Neural progenitor cell (in vitro differentiated cells): ENCODE measurements at regions not wholly inside any gene's neighbourhood (a gene's known extent, or its start where the extent isn't known, plus 50 kb on each side); places are given as distances from the start of the nearest gene placed in this dataset.
"Not testable (repeated sequence)": the region's sequence is repeated elsewhere in the genome, so short reads cannot be mapped to it uniquely, and the experiment has no call there.

Source experiments
- DNase-seq: peaks from one replicate; pipeline ENCODE4 v3.0.0-alpha.2; 2016; ENCODE audit warnings: low spot score
- H2AFZ ChIP-seq: fragments of 200-600 bp; sonication (generic); replicated peaks from 2 replicates; pipeline ENCODE4 v1.6.1; 2016; ENCODE audit warnings: antibody characterized with exemption
- H3F3A ChIP-seq: fragments of 200-600 bp; sonication (generic); 2 replicates; pipeline ENCODE4 v1.6.1; 2016; ENCODE audit warnings: antibody characterized with exemption, low read depth
- H3K27ac ChIP-seq: fragments of 200-600 bp; sonication (generic); 2 replicates; pipeline ENCODE4 v1.5.1; 2016; ENCODE audit warnings: mild to moderate bottlenecking
- H3K27me3 ChIP-seq: fragments of 200-600 bp; sonication (generic); 2 replicates; pipeline ENCODE4 v1.6.1; 2016; ENCODE audit warnings: mild to moderate bottlenecking, moderate library complexity
- H3K36me3 ChIP-seq: fragments of 200-600 bp; sonication (generic); 2 replicates; pipeline ENCODE4 v1.5.1; 2016
- H3K4me1 ChIP-seq: fragments of 200-600 bp; sonication (generic); 2 replicates; pipeline ENCODE4 v1.6.1; 2016; ENCODE audit warnings: mixed run types
- H3K4me2 ChIP-seq: fragments of 200-600 bp; sonication (generic); 2 replicates; pipeline ENCODE4 v1.6.1; 2016
- H3K4me3 ChIP-seq: fragments of 200-600 bp; sonication (generic); 2 replicates; pipeline ENCODE4 v1.5.1; 2016
- H3K79me2 ChIP-seq: fragments of 200-600 bp; sonication (generic); 2 replicates; pipeline ENCODE4 v1.6.1; 2016; ENCODE audit warnings: low read depth
- H3K9ac ChIP-seq: fragments of 200-600 bp; sonication (generic); 2 replicates; pipeline ENCODE4 v1.6.1; 2016
- H3K9me3 ChIP-seq: fragments of 200-600 bp; sonication (generic); 2 replicates; pipeline ENCODE4 v1.5.1; 2016; ENCODE audit warnings: low read depth
- H4K20me1 ChIP-seq: fragments of 200-600 bp; sonication (generic); 2 replicates; pipeline ENCODE4 v1.6.1; 2016; ENCODE audit warnings: low read depth
- H3K27ac Mint-ChIP-seq: 3 replicates; pipeline ENCODE4 v1.8.0; 2021; ENCODE audit warnings: mixed read lengths
- H3K27me3 Mint-ChIP-seq: 2 replicates; pipeline ENCODE4 v1.8.0; 2022; ENCODE audit warnings: low read depth, mild to moderate bottlenecking, inconsistent platforms, moderate library complexity, mixed read lengths; ENCODE audit not compliant: insufficient read depth
- H3K36me3 Mint-ChIP-seq: 3 replicates; pipeline ENCODE4 v1.8.0; 2021; ENCODE audit warnings: mixed read lengths
- H3K4me1 Mint-ChIP-seq: 3 replicates; pipeline ENCODE4 v1.8.0; 2021; ENCODE audit warnings: mixed read lengths
- H3K4me3 Mint-ChIP-seq: 3 replicates; pipeline ENCODE4 v1.8.0; 2021; ENCODE audit warnings: mild to moderate bottlenecking, moderate library complexity, mixed read lengths
- H3K9me3 Mint-ChIP-seq: 3 replicates; pipeline ENCODE4 v1.8.0; 2020; ENCODE audit warnings: mixed read lengths
- CTCF ChIP-seq: fragments of 200-600 bp; sonication (generic); IDR thresholded peaks from 2 replicates; pipeline ENCODE4 v1.5.1; 2017; ENCODE audit warnings: antibody characterized with exemption, mild to moderate bottlenecking
- EZH2 ChIP-seq: fragments of 200-600 bp; sonication (generic); IDR thresholded peaks from 2 replicates; pipeline ENCODE4 v1.6.1; 2017; ENCODE audit warnings: antibody characterized with exemption, mild to moderate bottlenecking, moderate library complexity
- EZH2phosphoT487 ChIP-seq: fragments of 200-600 bp; sonication (generic); IDR thresholded peaks from 2 replicates; pipeline ENCODE4 v1.6.1; 2017; ENCODE audit warnings: antibody characterized with exemption

- Histone ChIP-seq H3K4me1 (peaks cover 6% of the 10 kb centered on the region), H3K9me3 (peaks cover 3% of the 10 kb centered on the region), H4K20me1 (no peaks in the 10 kb centered on the region), H2AFZ (no peak overlapping the region), H3K79me2 (no peaks in the 10 kb centered on the region), H3K27ac (no peak overlapping the region), H3F3A (no peaks in the 10 kb centered on the region), H3K4me2 (no peak overlapping the region), H3K36me3 (no peaks in the 10 kb centered on the region), H3K9ac (no peak overlapping the region), H3K27me3 (no peaks in the 10 kb centered on the region), H3K4me3 (no peak overlapping the region)
- no peak for DNase-seq
- H3K27me3 Mint-ChIP-seq, result peaks cover 2% of the 10 kb centered on the region
- TF ChIP-seq EZH2phosphoT487 (no peak), CTCF (no peak), EZH2 (no peak)
- peaks cover 5% of the 10 kb centered on the region for H3K36me3 Mint-ChIP-seq
- H3K9me3 Mint-ChIP-seq, result peaks cover 10% of the 10 kb centered on the region
- no peak overlapping the region for H3K27ac Mint-ChIP-seq
- H3K4me3 Mint-ChIP-seq, result no peak overlapping the region
- H3K4me1 Mint-ChIP-seq, result peaks cover 2% of the 10 kb centered on the region
Measured at GRCh38 chr13:50228527-50228926, 213.3 kb downstream of the KCNRG start.

GRCh38 chr13:50229960-50230661, 214.9 kb downstream of the KCNRG start:
- TF ChIP-seq EZH2 (no peak), EZH2phosphoT487 (no peak), CTCF (no peak)
- DNase-seq, result no peak
- H2AFZ ChIP-seq, result no peak overlapping the region
- Mint-ChIP-seq H3K4me1 (peaks cover under 1% of the 10 kb centered on the region), H3K27ac (no peak overlapping the region), H3K27me3 (peaks cover 2% of the 10 kb centered on the region), H3K36me3 (peaks cover 5% of the 10 kb centered on the region), H3K4me3 (no peak overlapping the region), H3K9me3 (peaks cover 10% of the 10 kb centered on the region)
- H3K9me3 ChIP-seq, result peaks cover 3% of the 10 kb centered on the region
- no peak overlapping the region for H3K4me3 ChIP-seq
- no peaks in the 10 kb centered on the region for H4K20me1 ChIP-seq
- H3K36me3 ChIP-seq, result no peaks in the 10 kb centered on the region
- no peak overlapping the region for H3K27ac ChIP-seq
- no peaks in the 10 kb centered on the region for H3K79me2 ChIP-seq
- H3K4me1 ChIP-seq, result peaks cover 6% of the 10 kb centered on the region
- no peak overlapping the region for H3K9ac ChIP-seq
- no peaks in the 10 kb centered on the region for H3K27me3 ChIP-seq
- H3F3A ChIP-seq, result no peaks in the 10 kb centered on the region
- H3K4me2 ChIP-seq, result no peak overlapping the region

- no peak overlapping the region for H3K27ac Mint-ChIP-seq
- H3K36me3 Mint-ChIP-seq, result peaks cover 5% of the 10 kb centered on the region
- peaks cover 2% of the 10 kb centered on the region for H3K27me3 Mint-ChIP-seq
- no peak for DNase-seq
- H3K4me3 Mint-ChIP-seq, result no peak overlapping the region
- no peaks in the 10 kb centered on the region for H3K27me3 ChIP-seq
- H3K4me1 ChIP-seq, result peaks cover 6% of the 10 kb centered on the region
- no peaks in the 10 kb centered on the region for H3K79me2 ChIP-seq
- no peak overlapping the region for H3K27ac ChIP-seq
- no peak overlapping the region for H3K4me3 ChIP-seq
- H3K9me3 ChIP-seq, result peaks cover 3% of the 10 kb centered on the region
- no peaks in the 10 kb centered on the region for H3K36me3 ChIP-seq
- no peak overlapping the region for H2AFZ ChIP-seq
- TF ChIP-seq EZH2phosphoT487 (no peak), CTCF (no peak), EZH2 (no peak)
- no peak overlapping the region for H3K4me2 ChIP-seq
- H3K9me3 Mint-ChIP-seq, result peaks cover 10% of the 10 kb centered on the region
- H4K20me1 ChIP-seq, result no peaks in the 10 kb centered on the region
- no peaks in the 10 kb centered on the region for H3F3A ChIP-seq
- H3K4me1 Mint-ChIP-seq, result no peaks in the 10 kb centered on the region
- no peak overlapping the region for H3K9ac ChIP-seq
Measured at GRCh38 chr13:50230662-50230978, 215.4 kb downstream of the KCNRG start.

- not testable (repeated sequence) for H3K27me3 Mint-ChIP-seq, H3F3A ChIP-seq, H3K4me3 ChIP-seq, H3K4me1 ChIP-seq, H3K9me3 ChIP-seq, H3K27ac Mint-ChIP-seq, H3K36me3 Mint-ChIP-seq, H3K4me3 Mint-ChIP-seq, H3K36me3 ChIP-seq, H2AFZ ChIP-seq, H4K20me1 ChIP-seq, H3K79me2 ChIP-seq, H3K9ac ChIP-seq, H3K9me3 Mint-ChIP-seq, H3K27me3 ChIP-seq, DNase-seq, H3K4me2 ChIP-seq, H3K27ac ChIP-seq
- peaks cover 16% of the 10 kb centered on the region for H3K4me1 Mint-ChIP-seq
Measured at GRCh38 chr13:50233574-50233973, 218.3 kb downstream of the KCNRG start.
